NT2/D1 (cell line): ENCODE measurements at regions not wholly inside any gene's neighbourhood (a gene's known extent, or its start where the extent isn't known, plus 50 kb on each side); places are given as distances from the start of the nearest gene placed in this dataset.

Experiments
- SUZ12 ChIP-seq: IDR thresholded peaks from 2 replicates; pipeline ENCODE4 v1.6.1; 2011; ENCODE audit not compliant: insufficient read length, insufficient read depth; ENCODE audit errors: extremely low read depth
- YY1 ChIP-seq: IDR thresholded peaks from 2 replicates; pipeline ENCODE4 v1.6.1; 2011; ENCODE audit not compliant: insufficient read length, insufficient read depth
- ZNF274 ChIP-seq: IDR thresholded peaks from 2 replicates; pipeline ENCODE4 v1.6.1; 2011; ENCODE audit warnings: mild to moderate bottlenecking, low read depth, low read length

- TF ChIP-seq ZNF274 = no peak
- TF ChIP-seq YY1 = no peak
- TF ChIP-seq SUZ12 = no peak
Measured at GRCh38 chr9:19662213-19662612, 126.6 kb downstream of the SLC24A2 start.
